WERI-Rb-1 (cell line): ENCODE measurements at regions not wholly inside any gene's neighbourhood (a gene's known extent, or its start where the extent isn't known, plus 50 kb on each side); places are given as distances from the start of the nearest gene placed in this dataset.

Source experiments
- DNase-seq: peaks from one replicate; pipeline ENCODE4 v3.0.0-alpha.2; 2020
- H3K27ac ChIP-seq: fragments of 250-450 bp; sonication (Bioruptor Pico); 2 replicates; pipeline ENCODE4 v1.5.1; 2020; ENCODE audit warnings: mild to moderate bottlenecking, moderate library complexity
- H3K27me3 ChIP-seq: fragments of 250-450 bp; sonication (Bioruptor Pico); 2 replicates; pipeline ENCODE4 v1.5.1; 2021; ENCODE audit warnings: mild to moderate bottlenecking, low read depth, moderate library complexity; ENCODE audit not compliant: insufficient read depth, severe bottlenecking
- H3K36me3 ChIP-seq: fragments of 250-450 bp; sonication (Bioruptor Pico); 2 replicates; pipeline ENCODE4 v1.5.1; 2020; ENCODE audit warnings: mild to moderate bottlenecking, moderate library complexity
- H3K4me3 ChIP-seq: 2 replicates; pipeline ENCODE4 v1.5.1; 2011; ENCODE audit warnings: low read depth, mild to moderate bottlenecking, control low read depth, low read length
- H3K9me3 ChIP-seq: fragments of 250-450 bp; sonication (Bioruptor Pico); 2 replicates; pipeline ENCODE4 v1.5.1; 2021; ENCODE audit warnings: mild to moderate bottlenecking, moderate library complexity; ENCODE audit not compliant: severe bottlenecking
- TF ChIP-seq, protein P1 (sequence below): IDR thresholded peaks from 2 replicates; pipeline ENCODE4 v1.5.1; 2011; ENCODE audit warnings: low read depth, mild to moderate bottlenecking, control low read depth, inconsistent platforms, low read length

- DNase-seq, result no peak
Measured at GRCh38 chr19:32201636-32202051, 143.8 kb upstream of the ZNF507 start.

DNA sequence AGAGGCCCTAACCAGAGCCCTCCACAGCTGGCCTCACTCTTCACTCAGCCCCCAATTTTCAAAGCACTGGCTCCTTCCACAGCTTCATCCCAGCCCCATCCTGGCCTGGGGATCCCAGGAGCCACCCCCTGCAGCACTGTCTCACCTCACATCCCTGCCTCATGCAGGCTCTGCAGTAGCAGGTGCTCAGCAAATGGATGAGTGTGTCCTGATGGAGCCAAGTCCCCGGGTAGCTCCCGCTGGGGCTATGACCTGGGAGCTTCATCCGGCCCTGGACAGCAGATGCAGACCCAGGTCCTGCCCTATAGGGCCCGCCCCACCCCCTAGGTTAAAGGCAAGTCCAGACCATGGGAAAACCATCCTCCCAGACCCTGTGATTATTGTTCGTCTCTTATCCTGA is 143.2 kb upstream of the ZNF507 start:
- DNase-seq, result no peak
- TF ChIP-seq, protein P1, sequence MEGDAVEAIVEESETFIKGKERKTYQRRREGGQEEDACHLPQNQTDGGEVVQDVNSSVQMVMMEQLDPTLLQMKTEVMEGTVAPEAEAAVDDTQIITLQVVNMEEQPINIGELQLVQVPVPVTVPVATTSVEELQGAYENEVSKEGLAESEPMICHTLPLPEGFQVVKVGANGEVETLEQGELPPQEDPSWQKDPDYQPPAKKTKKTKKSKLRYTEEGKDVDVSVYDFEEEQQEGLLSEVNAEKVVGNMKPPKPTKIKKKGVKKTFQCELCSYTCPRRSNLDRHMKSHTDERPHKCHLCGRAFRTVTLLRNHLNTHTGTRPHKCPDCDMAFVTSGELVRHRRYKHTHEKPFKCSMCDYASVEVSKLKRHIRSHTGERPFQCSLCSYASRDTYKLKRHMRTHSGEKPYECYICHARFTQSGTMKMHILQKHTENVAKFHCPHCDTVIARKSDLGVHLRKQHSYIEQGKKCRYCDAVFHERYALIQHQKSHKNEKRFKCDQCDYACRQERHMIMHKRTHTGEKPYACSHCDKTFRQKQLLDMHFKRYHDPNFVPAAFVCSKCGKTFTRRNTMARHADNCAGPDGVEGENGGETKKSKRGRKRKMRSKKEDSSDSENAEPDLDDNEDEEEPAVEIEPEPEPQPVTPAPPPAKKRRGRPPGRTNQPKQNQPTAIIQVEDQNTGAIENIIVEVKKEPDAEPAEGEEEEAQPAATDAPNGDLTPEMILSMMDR, result no peak
- Histone ChIP-seq H3K4me3 (no peak overlapping the region), H3K9me3 (no peaks in the 10 kb centered on the region), H3K36me3 (no peaks in the 10 kb centered on the region), H3K27ac (no peak overlapping the region), H3K27me3 (no peaks in the 10 kb centered on the region)

More at GRCh38 chr19:32201636-32202051, 143.8 kb upstream of the ZNF507 start:
- Histone ChIP-seq H3K36me3 (no peaks in the 10 kb centered on the region), H3K9me3 (no peaks in the 10 kb centered on the region), H3K27ac (no peak overlapping the region), H3K27me3 (no peaks in the 10 kb centered on the region), H3K4me3 (no peak overlapping the region)
- TF ChIP-seq, protein P1, result no peak

DNA sequence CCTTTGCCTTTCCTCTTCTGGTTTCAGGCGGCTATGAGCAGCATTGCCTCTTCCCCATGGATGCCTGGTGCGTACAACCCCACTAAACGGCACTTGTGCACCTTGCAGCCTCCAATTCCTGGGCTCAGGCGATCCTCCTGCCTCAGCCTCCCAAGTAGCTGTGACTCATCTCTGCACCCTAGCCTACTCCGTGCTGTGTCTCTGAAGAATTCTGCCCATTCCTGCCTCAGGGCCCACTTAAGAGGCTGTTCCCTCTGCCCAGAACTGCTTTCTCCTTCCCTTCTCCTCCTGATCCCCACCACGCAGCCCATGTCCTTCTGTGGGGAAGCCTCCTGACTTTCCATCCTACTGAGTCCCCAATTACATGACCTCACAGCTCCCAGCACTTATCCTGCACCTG is 142.2 kb upstream of the ZNF507 start:
- no peak for DNase-seq
- Histone ChIP-seq H3K4me3 (no peak overlapping the region), H3K27me3 (no peaks in the 10 kb centered on the region), H3K9me3 (no peaks in the 10 kb centered on the region), H3K27ac (no peak overlapping the region), H3K36me3 (no peaks in the 10 kb centered on the region)
- TF ChIP-seq, protein P1, result no peak

GRCh38 chr19:32206065-32206464 is 139.3 kb upstream of the ZNF507 start:
- H3K36me3 ChIP-seq, result no peaks in the 10 kb centered on the region
- DNase-seq, result no peak
- H3K4me3 ChIP-seq, result no peak overlapping the region
- peaks cover 3% of the 10 kb centered on the region for H3K9me3 ChIP-seq
- no peaks in the 10 kb centered on the region for H3K27me3 ChIP-seq
- no peak overlapping the region for H3K27ac ChIP-seq
- TF ChIP-seq, protein P1, result peak; percentile 23; the same call in 1 of the 2 replicates

DNA sequence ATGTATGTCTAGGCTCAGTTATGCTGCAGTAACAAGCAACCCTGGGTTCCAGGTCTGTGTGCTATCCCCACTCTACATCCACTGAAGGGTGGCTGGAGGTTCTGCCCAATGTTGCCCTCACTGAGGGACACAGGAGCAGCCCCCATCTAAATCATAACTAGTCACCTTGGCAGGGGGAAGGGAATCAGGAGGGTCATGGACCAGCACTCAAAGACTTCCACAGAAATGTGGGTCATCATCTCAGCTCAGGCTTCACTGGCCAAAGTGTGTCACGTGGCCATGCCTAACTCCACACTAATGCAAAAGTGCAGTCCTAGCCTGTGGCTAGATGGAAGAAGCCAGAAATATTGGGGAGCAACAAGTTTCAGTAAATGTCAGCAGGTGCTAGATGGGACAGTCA is 137.3 kb upstream of the ZNF507 start:
- peaks cover 3% of the 10 kb centered on the region for H3K9me3 ChIP-seq
- TF ChIP-seq, protein P1, result no peak
- no peak for DNase-seq
- H3K27ac ChIP-seq, result no peak overlapping the region
- H3K4me3 ChIP-seq, result no peak overlapping the region
- H3K36me3 ChIP-seq, result no peaks in the 10 kb centered on the region
- H3K27me3 ChIP-seq, result no peaks in the 10 kb centered on the region

DNA sequence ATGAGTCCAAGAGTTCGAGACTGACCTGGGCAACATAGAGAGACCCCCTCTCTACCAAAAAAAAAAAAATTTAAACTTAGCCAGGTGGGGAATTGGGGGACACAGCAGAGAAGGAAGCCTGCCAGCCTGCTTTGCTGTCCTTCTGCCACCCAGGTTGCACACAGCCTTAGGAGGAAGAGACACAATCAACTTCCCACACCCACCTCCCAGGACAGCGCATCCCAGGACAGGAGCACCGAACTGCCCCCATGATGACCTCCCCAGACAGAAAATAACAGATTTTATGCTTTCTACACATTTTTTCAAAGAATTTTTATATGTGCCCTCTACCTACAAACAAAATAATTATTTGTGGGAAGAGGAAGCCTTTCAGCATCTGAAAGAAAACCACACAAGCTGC is 126.0 kb upstream of the ZNF507 start:
- no peaks in the 10 kb centered on the region for H3K9me3 ChIP-seq
- H3K27ac ChIP-seq, result no peak overlapping the region
- no peaks in the 10 kb centered on the region for H3K27me3 ChIP-seq
- no peak for DNase-seq
- H3K4me3 ChIP-seq, result no peak overlapping the region
- TF ChIP-seq, protein P1, result no peak
- H3K36me3 ChIP-seq, result no peaks in the 10 kb centered on the region
